Fibroblast of skin of right quadriceps (primary cell): ENCODE measurements at regions not wholly inside any gene's neighbourhood (a gene's known extent, or its start where the extent isn't known, plus 50 kb on each side); places are given as distances from the start of the nearest gene placed in this dataset.
"Not testable (repeated sequence)": the region's sequence is repeated elsewhere in the genome, so short reads cannot be mapped to it uniquely, and the experiment has no call there.

Experiments used
- DNase-seq: peaks from one replicate; pipeline ENCODE4 v3.0.0-alpha.2; 2013

GRCh38 chr17:78305801-78306200 is 54.1 kb downstream of the SOCS3 start:
- DNase-seq: no peak

GRCh38 chr17:78304549-78305037 is 55.3 kb downstream of the SOCS3 start:
- DNase-seq: no peak

- DNase-seq: no peak
Measured at GRCh38 chr17:78302478-78302877, 57.4 kb downstream of the SOCS3 start.

- DNase-seq: no peak
Measured at GRCh38 chr17:78301821-78302213, 58.1 kb downstream of the SOCS3 start.

GRCh38 chr17:78300962-78301820 is 58.7 kb downstream of the SOCS3 start:
- no peak for DNase-seq

GRCh38 chr17:78299049-78299448 is 60.8 kb downstream of the SOCS3 start:
- DNase-seq: no peak

- DNase-seq: peak; percentile 30
Measured at GRCh38 chr17:78294776-78295175, 63.3 kb downstream of the TMEM235 start.

- no peak for DNase-seq
Measured at GRCh38 chr17:78294356-78294755, 62.9 kb downstream of the TMEM235 start.

- not testable (repeated sequence) for DNase-seq
Measured at GRCh38 chr17:78293151-78293550, 61.7 kb downstream of the TMEM235 start.

- no peak for DNase-seq
Measured at GRCh38 chr17:78291944-78292910, 60.8 kb downstream of the TMEM235 start.

GRCh38 chr17:78290721-78291120 is 59.3 kb downstream of the TMEM235 start:
- DNase-seq: no peak
